Stimulated activated CD4-positive, alpha-beta T cell treated with anti-CD3 and anti-CD28 coated beads, Interleukin-1b, Interleukin-23, amount 100 ng/mL, for 1 hour (primary cell): ENCODE measurements at regions not wholly inside any gene's neighbourhood (a gene's known extent, or its start where the extent isn't known, plus 50 kb on each side); places are given as distances from the start of the nearest gene placed in this dataset.
"Not testable (repeated sequence)": the region's sequence is repeated elsewhere in the genome, so short reads cannot be mapped to it uniquely, and the experiment has no call there.

ENCODE experiments used
- DNase-seq, 2 donors: peaks; one replicate each; pipeline ENCODE4 v3.0.0-alpha.2; 2020; ENCODE audit warnings: low read depth in 2 of 2

- DNase-seq, result no peak
These were observed 56.0 kb downstream of the EN1 start for GRCh38 chr2:118791483-118791882.

GRCh38 chr2:118786746-118787145, 60.7 kb downstream of the EN1 start:
- no peak for DNase-seq

- no peak for DNase-seq
These were observed 62.6 kb downstream of the EN1 start for GRCh38 chr2:118784860-118785259.

GRCh38 chr2:118779362-118779761, 68.1 kb downstream of the EN1 start:
- no peak for DNase-seq

GRCh38 chr2:118774458-118775133, 72.9 kb downstream of the EN1 start:
- no peak for DNase-seq

- DNase-seq, result no peak
These were observed 73.6 kb downstream of the EN1 start for GRCh38 chr2:118773826-118774225.

- no peak for DNase-seq
These were observed 74.8 kb downstream of the EN1 start for GRCh38 chr2:118772487-118773200.

- DNase-seq, result no peak
These were observed 77.6 kb downstream of the EN1 start for GRCh38 chr2:118769707-118770400.

GRCh38 chr2:118766871-118767270, 80.6 kb downstream of the EN1 start:
- DNase-seq, result no peak

- DNase-seq, result no peak
These were observed 82.6 kb downstream of the EN1 start for GRCh38 chr2:118764855-118765254.

GRCh38 chr2:118763797-118764196, 83.7 kb downstream of the EN1 start:
- no peak for DNase-seq

GRCh38 chr2:118762290-118762689, 85.2 kb downstream of the EN1 start:
- no peak for DNase-seq

- DNase-seq, result no peak
These were observed 85.7 kb downstream of the EN1 start for GRCh38 chr2:118761771-118762170.

- no peak for DNase-seq
These were observed 91.5 kb downstream of the EN1 start for GRCh38 chr2:118755901-118756300.

- DNase-seq, result no peak
These were observed 92.1 kb downstream of the EN1 start for GRCh38 chr2:118755384-118755783.

GRCh38 chr2:118752762-118753429, 94.6 kb downstream of the EN1 start:
- no peak for DNase-seq

- DNase-seq, result no peak
These were observed 96.4 kb downstream of the EN1 start for GRCh38 chr2:118750959-118751565.

GRCh38 chr2:118748245-118748885, 99.1 kb downstream of the EN1 start:
- no peak for DNase-seq

- DNase-seq, result no peak
These were observed 99.8 kb downstream of the EN1 start for GRCh38 chr2:118747637-118748036.

- DNase-seq, result no peak
These were observed 100.4 kb downstream of the EN1 start for GRCh38 chr2:118747066-118747465.

GRCh38 chr2:118744682-118745181, 102.7 kb downstream of the EN1 start:
- not testable (repeated sequence) for DNase-seq
